ENCODE measurements at regions not wholly inside any gene's neighbourhood (a gene's known extent, or its start where the extent isn't known, plus 50 kb on each side); places are given as distances from the start of the nearest gene placed in this dataset.
"Not testable (repeated sequence)": the region's sequence is repeated elsewhere in the genome, so short reads cannot be mapped to it uniquely, and the experiment has no call there.

DNA sequence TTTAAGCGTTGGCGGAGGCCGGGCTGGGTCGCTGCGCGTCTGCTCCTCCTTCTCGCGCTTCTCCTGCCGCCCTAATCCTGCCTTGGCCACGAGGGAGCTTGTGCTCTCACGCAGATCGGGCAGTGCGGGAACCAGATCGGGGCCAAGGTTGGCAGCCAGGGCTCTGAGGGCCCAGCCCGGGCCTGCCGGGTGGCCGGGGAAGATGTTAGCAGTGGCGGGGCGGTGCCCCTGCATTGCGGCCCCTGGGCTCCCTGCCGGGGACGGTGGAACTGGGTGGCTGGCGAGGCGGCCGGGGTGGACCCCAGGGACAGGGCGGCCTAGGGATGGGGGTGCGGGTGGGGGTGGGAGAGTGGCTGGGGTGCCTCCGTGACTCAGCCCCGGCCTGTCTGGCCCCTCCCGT lies 297.4 kb downstream of the CACNA1B start:
- not testable (repeated sequence) for H3K9me3 ChIP-seq (ENCODE audit: low read depth); H3K27me3 ChIP-seq; H4K20me1 ChIP-seq (ENCODE audit: low read depth); H3K36me3 ChIP-seq; H3K9ac ChIP-seq; H3K27ac Mint-ChIP-seq; H3K36me3 Mint-ChIP-seq; H3K4me2 ChIP-seq; H3K4me3 Mint-ChIP-seq; H3F3A ChIP-seq (ENCODE audit: low read depth); H3K79me2 ChIP-seq (ENCODE audit: low read depth); H3K4me1 ChIP-seq; H3K4me3 ChIP-seq; H3K9me3 Mint-ChIP-seq; H3K27ac ChIP-seq; DNase-seq (ENCODE audit: low spot score); H3K4me1 Mint-ChIP-seq; H3K27me3 Mint-ChIP-seq (ENCODE audit: insufficient read depth, low read depth); H2AFZ ChIP-seq (replicated peaks)

GRCh38 chr9:138175354-138175753 lies 297.8 kb downstream of the CACNA1B start:
- H3K27ac ChIP-seq; H3F3A ChIP-seq (ENCODE audit: low read depth); DNase-seq (ENCODE audit: low spot score); H3K4me3 ChIP-seq; H3K36me3 ChIP-seq; H3K36me3 Mint-ChIP-seq; H3K27me3 Mint-ChIP-seq (ENCODE audit: insufficient read depth, low read depth); H3K27me3 ChIP-seq; H2AFZ ChIP-seq (replicated peaks); H3K79me2 ChIP-seq (ENCODE audit: low read depth); H3K4me3 Mint-ChIP-seq; H3K9me3 Mint-ChIP-seq; H3K4me2 ChIP-seq; H3K9ac ChIP-seq; H3K4me1 Mint-ChIP-seq; H3K4me1 ChIP-seq; H3K9me3 ChIP-seq (ENCODE audit: low read depth); H3K27ac Mint-ChIP-seq; H4K20me1 ChIP-seq (ENCODE audit: low read depth): not testable (repeated sequence)

DNA sequence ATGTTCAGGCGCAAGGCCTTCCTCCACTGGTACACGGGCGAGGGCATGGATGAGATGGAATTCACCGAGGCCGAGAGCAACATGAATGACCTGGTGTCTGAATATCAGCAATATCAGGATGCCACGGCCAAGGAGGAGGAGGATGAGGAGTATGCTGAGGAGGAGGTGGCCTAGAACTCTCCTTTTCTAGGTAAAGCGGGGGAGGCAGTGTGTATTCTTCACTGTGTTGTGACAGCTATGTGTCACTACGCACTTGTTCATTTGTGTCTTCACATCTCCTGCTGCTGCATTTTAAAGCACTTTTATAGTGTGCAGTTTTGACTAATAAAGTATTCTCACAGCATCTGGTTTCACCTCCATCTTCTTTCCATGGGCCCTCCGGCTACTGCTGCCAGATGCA lies 299.5 kb downstream of the CACNA1B start:
- not testable (repeated sequence) for H3K27me3 Mint-ChIP-seq (ENCODE audit: insufficient read depth, low read depth); H3K9me3 ChIP-seq (ENCODE audit: low read depth); H3K27ac ChIP-seq; H3K79me2 ChIP-seq (ENCODE audit: low read depth); H3K36me3 ChIP-seq; H3K4me1 Mint-ChIP-seq; H3K4me1 ChIP-seq; H3K27me3 ChIP-seq; H3K27ac Mint-ChIP-seq; H3K4me3 Mint-ChIP-seq; H3F3A ChIP-seq (ENCODE audit: low read depth); H4K20me1 ChIP-seq (ENCODE audit: low read depth); H3K4me2 ChIP-seq; H3K4me3 ChIP-seq; DNase-seq (ENCODE audit: low spot score); H3K9ac ChIP-seq; H3K9me3 Mint-ChIP-seq; H2AFZ ChIP-seq (replicated peaks); H3K36me3 Mint-ChIP-seq

- not testable (repeated sequence) for H3K27ac ChIP-seq; H3K9me3 ChIP-seq (ENCODE audit: low read depth); H3K4me3 ChIP-seq; DNase-seq (ENCODE audit: low spot score); H2AFZ ChIP-seq (replicated peaks); H3K4me1 Mint-ChIP-seq; H3K4me2 ChIP-seq; H3K79me2 ChIP-seq (ENCODE audit: low read depth); H3K27ac Mint-ChIP-seq; H3K36me3 Mint-ChIP-seq; H3K9me3 Mint-ChIP-seq; H3K36me3 ChIP-seq; H3K9ac ChIP-seq; H3K27me3 ChIP-seq; H3K4me3 Mint-ChIP-seq; H3K4me1 ChIP-seq; H4K20me1 ChIP-seq (ENCODE audit: low read depth); H3K27me3 Mint-ChIP-seq (ENCODE audit: insufficient read depth, low read depth); H3F3A ChIP-seq (ENCODE audit: low read depth)
- TF ChIP-seq, protein P1, sequence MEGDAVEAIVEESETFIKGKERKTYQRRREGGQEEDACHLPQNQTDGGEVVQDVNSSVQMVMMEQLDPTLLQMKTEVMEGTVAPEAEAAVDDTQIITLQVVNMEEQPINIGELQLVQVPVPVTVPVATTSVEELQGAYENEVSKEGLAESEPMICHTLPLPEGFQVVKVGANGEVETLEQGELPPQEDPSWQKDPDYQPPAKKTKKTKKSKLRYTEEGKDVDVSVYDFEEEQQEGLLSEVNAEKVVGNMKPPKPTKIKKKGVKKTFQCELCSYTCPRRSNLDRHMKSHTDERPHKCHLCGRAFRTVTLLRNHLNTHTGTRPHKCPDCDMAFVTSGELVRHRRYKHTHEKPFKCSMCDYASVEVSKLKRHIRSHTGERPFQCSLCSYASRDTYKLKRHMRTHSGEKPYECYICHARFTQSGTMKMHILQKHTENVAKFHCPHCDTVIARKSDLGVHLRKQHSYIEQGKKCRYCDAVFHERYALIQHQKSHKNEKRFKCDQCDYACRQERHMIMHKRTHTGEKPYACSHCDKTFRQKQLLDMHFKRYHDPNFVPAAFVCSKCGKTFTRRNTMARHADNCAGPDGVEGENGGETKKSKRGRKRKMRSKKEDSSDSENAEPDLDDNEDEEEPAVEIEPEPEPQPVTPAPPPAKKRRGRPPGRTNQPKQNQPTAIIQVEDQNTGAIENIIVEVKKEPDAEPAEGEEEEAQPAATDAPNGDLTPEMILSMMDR (IDR thresholded peaks at IDR 0.05), result peak; percentile 8
These were observed 301.4 kb downstream of the CACNA1B start for GRCh38 chr9:138179003-138179402.

- H3F3A ChIP-seq (ENCODE audit: low read depth); H3K27ac Mint-ChIP-seq; H3K4me3 ChIP-seq; H3K36me3 Mint-ChIP-seq; DNase-seq (ENCODE audit: low spot score); H3K9ac ChIP-seq; H3K4me2 ChIP-seq; H3K79me2 ChIP-seq (ENCODE audit: low read depth); H3K4me1 ChIP-seq; H4K20me1 ChIP-seq (ENCODE audit: low read depth); H2AFZ ChIP-seq (replicated peaks); H3K9me3 ChIP-seq (ENCODE audit: low read depth); H3K27ac ChIP-seq; H3K27me3 Mint-ChIP-seq (ENCODE audit: insufficient read depth, low read depth); H3K9me3 Mint-ChIP-seq; H3K4me3 Mint-ChIP-seq; H3K36me3 ChIP-seq; H3K4me1 Mint-ChIP-seq; H3K27me3 ChIP-seq: not testable (repeated sequence)
These were observed 302.1 kb downstream of the CACNA1B start for GRCh38 chr9:138179671-138180070.

GRCh38 chr9:138181963-138182362 lies 304.4 kb downstream of the CACNA1B start:
- not testable (repeated sequence) for H3K4me3 ChIP-seq; H3K27ac Mint-ChIP-seq; H3F3A ChIP-seq (ENCODE audit: low read depth); H3K79me2 ChIP-seq (ENCODE audit: low read depth); H3K4me1 Mint-ChIP-seq; H3K27ac ChIP-seq; H3K4me2 ChIP-seq; H3K9me3 ChIP-seq (ENCODE audit: low read depth); H4K20me1 ChIP-seq (ENCODE audit: low read depth); H3K36me3 ChIP-seq; H3K27me3 ChIP-seq; H2AFZ ChIP-seq (replicated peaks); DNase-seq (ENCODE audit: low spot score); H3K27me3 Mint-ChIP-seq (ENCODE audit: insufficient read depth, low read depth); H3K9me3 Mint-ChIP-seq; H3K9ac ChIP-seq; H3K36me3 Mint-ChIP-seq; H3K4me3 Mint-ChIP-seq; H3K4me1 ChIP-seq

GRCh38 chr9:138197156-138197555 lies 319.6 kb downstream of the CACNA1B start:
- H4K20me1 ChIP-seq (ENCODE audit: low read depth); H3K9me3 Mint-ChIP-seq; H3K27me3 Mint-ChIP-seq (ENCODE audit: insufficient read depth, low read depth); H3K27ac Mint-ChIP-seq; H3F3A ChIP-seq (ENCODE audit: low read depth); H3K27ac ChIP-seq; H3K9ac ChIP-seq; H3K27me3 ChIP-seq; H3K4me3 ChIP-seq; H3K4me1 Mint-ChIP-seq; H3K79me2 ChIP-seq (ENCODE audit: low read depth); H3K9me3 ChIP-seq (ENCODE audit: low read depth); H3K36me3 Mint-ChIP-seq; H3K4me1 ChIP-seq; H3K36me3 ChIP-seq; H3K4me2 ChIP-seq; H2AFZ ChIP-seq (replicated peaks); DNase-seq (ENCODE audit: low spot score); H3K4me3 Mint-ChIP-seq: not testable (repeated sequence)

DNA sequence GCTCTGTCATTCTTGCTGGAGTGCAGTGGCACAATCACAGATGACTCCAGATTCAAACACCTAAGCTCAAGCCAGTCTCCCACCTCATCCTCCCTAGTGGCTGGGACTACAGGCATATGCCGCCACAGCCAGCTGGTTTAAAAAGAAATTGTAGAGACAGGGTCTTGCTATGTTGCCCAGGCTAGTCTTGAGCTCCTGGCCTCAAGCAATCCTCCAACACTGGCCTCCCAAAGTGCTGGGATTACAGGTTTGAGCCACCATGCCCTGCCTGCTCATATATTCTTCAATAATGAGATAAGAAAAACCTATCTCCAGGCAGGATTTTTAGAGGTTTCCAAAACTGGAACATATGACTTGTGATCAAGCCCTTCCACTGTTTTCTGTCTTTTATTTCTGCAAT lies 321.4 kb downstream of the CACNA1B start:
- not testable (repeated sequence) for H4K20me1 ChIP-seq (ENCODE audit: low read depth); H3K9me3 ChIP-seq (ENCODE audit: low read depth); H3K79me2 ChIP-seq (ENCODE audit: low read depth); H3F3A ChIP-seq (ENCODE audit: low read depth); H3K4me2 ChIP-seq; H3K36me3 ChIP-seq; H2AFZ ChIP-seq (replicated peaks); H3K27me3 ChIP-seq; H3K27ac ChIP-seq; H3K27ac Mint-ChIP-seq; H3K4me1 ChIP-seq; H3K9ac ChIP-seq; DNase-seq (ENCODE audit: low spot score); H3K4me3 Mint-ChIP-seq; H3K4me3 ChIP-seq; H3K27me3 Mint-ChIP-seq (ENCODE audit: insufficient read depth, low read depth); H3K4me1 Mint-ChIP-seq; H3K36me3 Mint-ChIP-seq; H3K9me3 Mint-ChIP-seq
